Progenitor cell of endocrine pancreas (in vitro differentiated cells): ENCODE measurements at regions not wholly inside any gene's neighbourhood (a gene's known extent, or its start where the extent isn't known, plus 50 kb on each side); places are given as distances from the start of the nearest gene placed in this dataset.

ENCODE experiments used
- DNase-seq: peaks from one replicate; pipeline ENCODE4 v3.0.0; 2021; ENCODE audit warnings: low spot score; ENCODE audit not compliant: unreplicated experiment
- H3K27ac Mint-ChIP-seq: 2 replicates; pipeline ENCODE4 v1.8.0; 2021; ENCODE audit warnings: mild to moderate bottlenecking, moderate library complexity, mixed read lengths
- H3K27me3 Mint-ChIP-seq: 2 replicates; pipeline ENCODE4 v1.8.0; 2021; ENCODE audit warnings: mixed read lengths
- H3K36me3 Mint-ChIP-seq: 2 replicates; pipeline ENCODE4 v1.8.0; 2022; ENCODE audit warnings: mixed read lengths; ENCODE audit not compliant: insufficient read depth
- H3K4me1 Mint-ChIP-seq: 2 replicates; pipeline ENCODE4 v1.8.0; 2021; ENCODE audit warnings: low read depth, mixed read lengths
- H3K4me3 Mint-ChIP-seq: 2 replicates; pipeline ENCODE4 v1.8.0; 2021; ENCODE audit warnings: low read depth, mild to moderate bottlenecking, moderate library complexity, mixed read lengths
- H3K9me3 Mint-ChIP-seq: 2 replicates; pipeline ENCODE4 v1.8.0; 2021; ENCODE audit warnings: low read depth, mixed read lengths
- TF ChIP-seq, protein P1 (sequence below): fragments of 200-600 bp; sonication (generic); IDR thresholded peaks from one replicate; pipeline ENCODE4 v1.5.0; 2021; ENCODE audit warnings: antibody characterized with exemption, mild to moderate bottlenecking; ENCODE audit not compliant: unreplicated experiment

DNA sequence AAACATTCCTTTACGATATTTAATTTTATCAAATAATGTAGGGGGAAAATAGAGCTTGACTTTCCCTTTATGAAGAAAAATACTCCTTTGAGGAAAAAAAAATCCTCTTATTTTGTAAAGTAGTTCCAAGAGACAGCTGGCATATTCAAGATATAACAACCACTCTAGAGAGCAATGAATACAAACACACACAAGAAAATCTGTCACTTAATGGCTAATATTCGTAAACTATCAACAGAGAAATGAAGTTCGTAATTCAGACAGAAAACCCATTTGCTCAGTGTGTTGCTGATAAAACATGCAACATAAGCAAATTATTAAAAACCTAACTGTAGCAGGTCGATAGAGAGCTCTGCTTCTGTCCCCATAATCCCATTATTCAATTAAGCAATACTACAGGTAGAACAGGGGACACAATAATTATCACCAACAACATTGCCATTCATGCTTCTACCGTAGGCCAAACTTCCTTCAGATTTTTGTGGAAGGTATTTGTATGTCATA, 714.4 kb upstream of the MARCKS start:
- Mint-ChIP-seq H3K27ac (no peak overlapping the region), H3K27me3 (no peaks in the 10 kb centered on the region), H3K4me1 (peaks cover 1% of the 10 kb centered on the region), H3K4me3 (no peak overlapping the region), H3K36me3 (no peaks in the 10 kb centered on the region), H3K9me3 (no peaks in the 10 kb centered on the region)
- TF ChIP-seq, protein P1, sequence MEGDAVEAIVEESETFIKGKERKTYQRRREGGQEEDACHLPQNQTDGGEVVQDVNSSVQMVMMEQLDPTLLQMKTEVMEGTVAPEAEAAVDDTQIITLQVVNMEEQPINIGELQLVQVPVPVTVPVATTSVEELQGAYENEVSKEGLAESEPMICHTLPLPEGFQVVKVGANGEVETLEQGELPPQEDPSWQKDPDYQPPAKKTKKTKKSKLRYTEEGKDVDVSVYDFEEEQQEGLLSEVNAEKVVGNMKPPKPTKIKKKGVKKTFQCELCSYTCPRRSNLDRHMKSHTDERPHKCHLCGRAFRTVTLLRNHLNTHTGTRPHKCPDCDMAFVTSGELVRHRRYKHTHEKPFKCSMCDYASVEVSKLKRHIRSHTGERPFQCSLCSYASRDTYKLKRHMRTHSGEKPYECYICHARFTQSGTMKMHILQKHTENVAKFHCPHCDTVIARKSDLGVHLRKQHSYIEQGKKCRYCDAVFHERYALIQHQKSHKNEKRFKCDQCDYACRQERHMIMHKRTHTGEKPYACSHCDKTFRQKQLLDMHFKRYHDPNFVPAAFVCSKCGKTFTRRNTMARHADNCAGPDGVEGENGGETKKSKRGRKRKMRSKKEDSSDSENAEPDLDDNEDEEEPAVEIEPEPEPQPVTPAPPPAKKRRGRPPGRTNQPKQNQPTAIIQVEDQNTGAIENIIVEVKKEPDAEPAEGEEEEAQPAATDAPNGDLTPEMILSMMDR = no peak
- no peak for DNase-seq

DNA sequence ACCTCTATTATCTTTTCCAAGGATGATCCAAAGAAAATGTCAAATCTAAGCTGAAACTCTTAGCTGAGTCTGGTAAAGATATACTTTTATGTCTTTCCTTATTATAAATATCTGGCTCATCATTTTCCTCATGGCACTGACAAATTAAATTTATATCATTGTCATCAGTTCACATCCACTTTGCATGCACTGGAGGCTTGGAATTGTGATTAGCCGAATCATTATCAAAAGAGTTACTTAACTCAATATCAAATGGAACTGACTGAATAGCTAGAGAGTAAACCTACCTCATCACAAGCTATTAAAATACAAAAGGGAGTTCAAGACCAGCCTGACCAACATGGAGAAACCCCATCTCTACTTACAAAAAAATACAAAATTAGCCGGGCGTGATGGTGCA, 713.9 kb upstream of the MARCKS start:
- TF ChIP-seq, protein P1 = no peak
- Mint-ChIP-seq H3K4me3 (no peak overlapping the region), H3K4me1 (peaks cover 1% of the 10 kb centered on the region), H3K27me3 (no peaks in the 10 kb centered on the region), H3K27ac (no peak overlapping the region), H3K9me3 (no peaks in the 10 kb centered on the region), H3K36me3 (no peaks in the 10 kb centered on the region)
- DNase-seq = no peak

DNA sequence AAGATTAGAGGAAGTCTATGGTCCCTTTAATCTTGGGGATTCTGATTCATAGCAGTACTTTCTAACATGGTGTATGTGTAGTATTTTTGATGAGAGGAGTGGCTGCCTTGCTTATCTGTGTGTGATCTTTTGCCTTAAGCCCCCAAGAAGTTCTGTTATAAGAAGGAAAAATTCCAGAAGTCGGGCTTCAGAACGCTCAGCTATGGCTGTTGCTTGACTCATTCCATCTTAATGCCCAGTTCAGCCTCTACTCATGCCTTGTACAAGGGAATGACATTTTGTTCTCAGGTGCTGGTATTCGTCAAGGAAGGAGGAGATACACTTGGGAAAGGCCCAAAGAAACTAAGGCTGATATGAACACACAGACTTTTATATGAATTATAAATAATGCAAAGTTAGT, 713.0 kb upstream of the MARCKS start:
- no peaks in the 10 kb centered on the region for H3K9me3 Mint-ChIP-seq
- no peak overlapping the region for H3K4me3 Mint-ChIP-seq
- H3K27ac Mint-ChIP-seq = no peak overlapping the region
- H3K4me1 Mint-ChIP-seq = peaks cover 1% of the 10 kb centered on the region
- H3K27me3 Mint-ChIP-seq = no peaks in the 10 kb centered on the region
- DNase-seq = no peak
- TF ChIP-seq, protein P1 = no peak
- no peaks in the 10 kb centered on the region for H3K36me3 Mint-ChIP-seq

DNA sequence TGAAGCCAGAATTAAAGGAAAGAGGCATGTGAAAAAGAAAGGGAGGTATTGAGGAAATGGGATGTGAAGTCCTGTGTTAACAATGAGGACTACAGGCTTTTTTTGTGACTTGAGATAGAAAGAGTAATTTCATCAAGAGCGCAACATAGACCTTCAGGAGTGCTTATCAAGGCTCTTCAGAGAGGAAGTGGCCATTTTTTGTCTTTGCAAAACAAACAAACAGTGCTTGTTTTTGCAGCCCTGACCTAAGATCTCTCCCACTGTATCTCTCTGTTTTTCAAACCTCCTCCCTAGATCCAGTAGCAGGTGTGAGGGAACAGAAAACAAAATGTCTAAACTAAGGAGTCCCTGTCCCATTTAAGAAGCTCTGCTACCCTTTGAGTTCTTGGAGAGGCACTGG, 710.3 kb upstream of the MARCKS start:
- Mint-ChIP-seq H3K36me3 (no peaks in the 10 kb centered on the region), H3K27me3 (no peaks in the 10 kb centered on the region), H3K4me1 (peaks cover 1% of the 10 kb centered on the region), H3K4me3 (no peak overlapping the region), H3K27ac (no peak overlapping the region), H3K9me3 (peaks cover 9% of the 10 kb centered on the region)
- TF ChIP-seq, protein P1 = no peak
- no peak for DNase-seq

DNA sequence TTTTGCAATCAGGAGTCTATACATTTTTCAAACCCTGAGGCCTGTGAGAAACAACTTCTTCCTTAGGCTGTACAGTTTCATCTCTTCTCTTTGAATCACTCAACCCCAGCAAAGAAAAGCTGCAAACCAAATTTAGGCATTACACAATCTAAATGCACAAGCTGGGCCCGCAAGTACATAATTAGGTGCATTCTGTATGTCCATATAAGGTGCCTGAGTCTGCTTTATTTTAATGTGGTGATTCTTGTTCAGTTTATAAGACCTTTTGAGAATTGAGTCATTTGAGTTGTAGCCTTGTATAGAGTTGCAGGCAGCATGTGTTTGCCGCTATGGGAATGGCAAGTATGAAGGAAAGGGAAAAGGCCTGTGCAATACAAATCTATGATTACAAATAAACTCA, 709.6 kb upstream of the MARCKS start:
- peaks cover 1% of the 10 kb centered on the region for H3K4me1 Mint-ChIP-seq
- TF ChIP-seq, protein P1 = no peak
- H3K9me3 Mint-ChIP-seq = peaks cover 9% of the 10 kb centered on the region
- H3K27me3 Mint-ChIP-seq = no peaks in the 10 kb centered on the region
- no peak overlapping the region for H3K4me3 Mint-ChIP-seq
- DNase-seq = no peak
- H3K27ac Mint-ChIP-seq = no peak overlapping the region
- H3K36me3 Mint-ChIP-seq = no peaks in the 10 kb centered on the region
